ENCODE measurements at regions not wholly inside any gene's neighbourhood (a gene's known extent, or its start where the extent isn't known, plus 50 kb on each side); places are given as distances from the start of the nearest gene placed in this dataset.

GRCh38 chr10:60660625-60661024 is 117.7 kb upstream of the CDK1 start:
- no peak for DNase-seq
- H3K4me3 ChIP-seq = no peak overlapping the region
- BruUV-seq (replicated peaks) = no TSS peak
- H3F3A ChIP-seq (ENCODE audit: insufficient read depth, low read depth) = no peaks in the 10 kb centered on the region
- no peak overlapping the region for H3K4me2 ChIP-seq
- ChIA-PET CTCF (no interaction called here), POLR2A (ENCODE audit: unreplicated experiment) (no interaction called here)
- no peak overlapping the region for H3K27ac ChIP-seq
- peaks cover 19% of the 10 kb centered on the region; the same call in 1 of the 2 replicates for H3K4me1 ChIP-seq (replicated peaks; ENCODE audit: insufficient read depth)
- TF ChIP-seq CTCF (conservative IDR thresholded peaks at IDR 0.05) (no peak), EZH2 (IDR thresholded peaks at IDR 0.05; ENCODE audit: low read depth) (no peak)
- H4K20me1 ChIP-seq (ENCODE audit: insufficient read depth) = no peaks in the 10 kb centered on the region
- no peaks in the 10 kb centered on the region for H3K27me3 ChIP-seq (ENCODE audit: insufficient read depth, low read depth)
- H3K9me3 ChIP-seq (ENCODE audit: insufficient read depth, low read depth) = 0 out of 2 replicates have a peak, but pooled peaks cover 5% of the 10 kb centered on the region
- intact Hi-C loops (cut with micrococcal nuclease; ENCODE audit: unreplicated experiment) = loop anchor here (5.0 kb wide), 1 partner anchor 72 kb away; no protein-coding TSS in a partner anchor
- no peak overlapping the region for H2AFZ ChIP-seq
- no peaks in the 10 kb centered on the region for H3K9me2 ChIP-seq (ENCODE audit: insufficient read depth)
- H3K79me2 ChIP-seq (ENCODE audit: low read depth) = no peaks in the 10 kb centered on the region
- no peaks in the 10 kb centered on the region for H3K36me3 ChIP-seq (ENCODE audit: low read depth)

GRCh38 chr10:60654813-60655464 is 123.3 kb upstream of the CDK1 start:
- H4K20me1 ChIP-seq (ENCODE audit: insufficient read depth) = no peaks in the 10 kb centered on the region
- ChIA-PET POLR2A (ENCODE audit: unreplicated experiment) (interaction anchor here (0.6 kb wide), 2 partner anchors 10 to 22 kb away, joined by 4 to 11 read pairs; no protein-coding TSS in a partner anchor), CTCF (no interaction called here)
- H3K4me1 ChIP-seq (replicated peaks; ENCODE audit: insufficient read depth) = peaks cover 21% of the 10 kb centered on the region
- no peaks in the 10 kb centered on the region for H3K27me3 ChIP-seq (ENCODE audit: insufficient read depth, low read depth)
- intact Hi-C loops (cut with micrococcal nuclease; ENCODE audit: unreplicated experiment) = no loop called here
- H3K36me3 ChIP-seq (ENCODE audit: low read depth) = no peaks in the 10 kb centered on the region
- H3K27ac ChIP-seq = peak overlapping the region; percentile 18; the same call in 1 of the 2 replicates
- peak in 1 of 2 experiments; percentile 82 for DNase-seq
- peaks cover 8% of the 10 kb centered on the region; the same call in 1 of the 2 replicates for H3F3A ChIP-seq (ENCODE audit: insufficient read depth, low read depth)
- no peaks in the 10 kb centered on the region for H3K9me2 ChIP-seq (ENCODE audit: insufficient read depth)
- peak overlapping the region; percentile 42 for H3K4me2 ChIP-seq
- BruUV-seq (replicated peaks) = no TSS peak
- H3K79me2 ChIP-seq (ENCODE audit: low read depth) = no peaks in the 10 kb centered on the region
- H3K4me3 ChIP-seq = no peak overlapping the region
- 0 out of 2 replicates have a peak, but pooled peaks cover 5% of the 10 kb centered on the region for H3K9me3 ChIP-seq (ENCODE audit: insufficient read depth, low read depth)
- TF ChIP-seq EZH2 (IDR thresholded peaks at IDR 0.05; ENCODE audit: low read depth) (no peak), CTCF (conservative IDR thresholded peaks at IDR 0.05) (no peak)
- no peak overlapping the region for H2AFZ ChIP-seq

GRCh38 chr10:60652628-60653027 is 125.7 kb upstream of the CDK1 start:
- no peaks in the 10 kb centered on the region for H3K36me3 ChIP-seq (ENCODE audit: low read depth)
- H3K79me2 ChIP-seq (ENCODE audit: low read depth) = no peaks in the 10 kb centered on the region
- H3K27ac ChIP-seq = no peak overlapping the region
- DNase-seq = no peak
- no peaks in the 10 kb centered on the region for H4K20me1 ChIP-seq (ENCODE audit: insufficient read depth)
- no peak overlapping the region for H3K4me3 ChIP-seq
- H3K9me3 ChIP-seq (ENCODE audit: insufficient read depth, low read depth) = no peaks in the 10 kb centered on the region
- no peak overlapping the region for H3K4me2 ChIP-seq
- intact Hi-C loops (cut with micrococcal nuclease; ENCODE audit: unreplicated experiment) = no loop called here
- no peak overlapping the region for H2AFZ ChIP-seq
- TF ChIP-seq CTCF (conservative IDR thresholded peaks at IDR 0.05) = no peak
- TF ChIP-seq EZH2 (IDR thresholded peaks at IDR 0.05; ENCODE audit: low read depth) = no peak
- no peaks in the 10 kb centered on the region for H3K9me2 ChIP-seq (ENCODE audit: insufficient read depth)
- POLR2A ChIA-PET (ENCODE audit: unreplicated experiment) = no interaction called here
- H3F3A ChIP-seq (ENCODE audit: insufficient read depth, low read depth) = peaks cover 13% of the 10 kb centered on the region; the same call in 1 of the 2 replicates
- no TSS peak for BruUV-seq (replicated peaks)
- CTCF ChIA-PET = no interaction called here
- H3K27me3 ChIP-seq (ENCODE audit: insufficient read depth, low read depth) = no peaks in the 10 kb centered on the region
- peaks cover 25% of the 10 kb centered on the region for H3K4me1 ChIP-seq (replicated peaks; ENCODE audit: insufficient read depth)

Measured in PC-9 (cell line).